Ovary (tissue), 3 donors: ENCODE measurements at regions not wholly inside any gene's neighbourhood (a gene's known extent, or its start where the extent isn't known, plus 50 kb on each side); places are given as distances from the start of the nearest gene placed in this dataset.

Source experiments
- CTCF ChIP-seq, 3 donors: fragments of 450-650 bp in 2 of 3; fragments of 200-600 bp in 1 of 3; IDR thresholded peaks; one replicate each; pipeline versions ENCODE4 v1.5.1 to v1.8.0; 2016 to 2022; ENCODE audit warnings: antibody characterized with exemption in 3 of 3, mild to moderate bottlenecking in 1 of 3
- POLR2A ChIP-seq: fragments of 450-650 bp; IDR thresholded peaks from one replicate; pipeline ENCODE4 v1.6.1; 2017; ENCODE audit warnings: antibody characterized with exemption, mild to moderate bottlenecking, moderate library complexity
- donor health status: DM: no; HTN: no; CAD: no.

- TF ChIP-seq POLR2A: no peak
- TF ChIP-seq CTCF (IDR thresholded peaks at IDR 0.05): no peak
Observed at GRCh38 chr3:106619-107018, 89.9 kb upstream of the CHL1 start.
